ENCODE measurements at regions not wholly inside any gene's neighbourhood (a gene's known extent, or its start where the extent isn't known, plus 50 kb on each side); places are given as distances from the start of the nearest gene placed in this dataset.
"Not testable (repeated sequence)": the region's sequence is repeated elsewhere in the genome, so short reads cannot be mapped to it uniquely, and the experiment has no call there.

DNA sequence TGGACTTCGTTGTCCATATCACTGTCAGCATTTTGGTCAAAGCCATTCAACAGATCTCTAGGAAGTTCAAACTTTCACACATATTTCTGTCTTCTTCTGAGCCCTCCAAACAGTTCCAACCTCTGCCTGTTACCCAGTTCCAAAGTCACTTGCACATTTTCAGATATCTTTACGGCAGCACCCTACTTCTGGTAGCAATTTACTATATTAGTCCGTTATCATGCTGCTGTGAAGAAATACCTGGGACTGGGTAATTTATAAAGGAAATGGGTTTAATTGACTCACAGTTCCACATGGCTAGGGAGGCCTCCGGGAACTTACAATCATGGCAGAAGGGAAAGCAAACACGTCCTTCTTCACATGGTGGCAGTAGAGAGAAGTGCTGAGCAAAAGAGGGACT is 60.6 kb upstream of the HGFAC start:
- TF ChIP-seq, protein P1, sequence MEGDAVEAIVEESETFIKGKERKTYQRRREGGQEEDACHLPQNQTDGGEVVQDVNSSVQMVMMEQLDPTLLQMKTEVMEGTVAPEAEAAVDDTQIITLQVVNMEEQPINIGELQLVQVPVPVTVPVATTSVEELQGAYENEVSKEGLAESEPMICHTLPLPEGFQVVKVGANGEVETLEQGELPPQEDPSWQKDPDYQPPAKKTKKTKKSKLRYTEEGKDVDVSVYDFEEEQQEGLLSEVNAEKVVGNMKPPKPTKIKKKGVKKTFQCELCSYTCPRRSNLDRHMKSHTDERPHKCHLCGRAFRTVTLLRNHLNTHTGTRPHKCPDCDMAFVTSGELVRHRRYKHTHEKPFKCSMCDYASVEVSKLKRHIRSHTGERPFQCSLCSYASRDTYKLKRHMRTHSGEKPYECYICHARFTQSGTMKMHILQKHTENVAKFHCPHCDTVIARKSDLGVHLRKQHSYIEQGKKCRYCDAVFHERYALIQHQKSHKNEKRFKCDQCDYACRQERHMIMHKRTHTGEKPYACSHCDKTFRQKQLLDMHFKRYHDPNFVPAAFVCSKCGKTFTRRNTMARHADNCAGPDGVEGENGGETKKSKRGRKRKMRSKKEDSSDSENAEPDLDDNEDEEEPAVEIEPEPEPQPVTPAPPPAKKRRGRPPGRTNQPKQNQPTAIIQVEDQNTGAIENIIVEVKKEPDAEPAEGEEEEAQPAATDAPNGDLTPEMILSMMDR (IDR thresholded peaks at IDR 0.05): not testable (repeated sequence)
- TF ChIP-seq POLR2A (IDR thresholded peaks at IDR 0.05): not testable (repeated sequence)

Data from right lobe of liver (tissue), 4 donors.